HG03520 (cell line): ENCODE measurements at regions not wholly inside any gene's neighbourhood (a gene's known extent, or its start where the extent isn't known, plus 50 kb on each side); places are given as distances from the start of the nearest gene placed in this dataset.

ENCODE experiments used
- ATAC-seq: cut with Tn5 transposase; IDR thresholded peaks from one replicate; pipeline ENCODE4 v1.9.1; 2021; ENCODE audit warnings: mild to moderate bottlenecking, moderate library complexity; ENCODE audit not compliant: unreplicated experiment

- no peak for ATAC-seq
These were observed 56.2 kb upstream of the PEX5L start for GRCh38 chr3:180092889-180093288.

- no peak for ATAC-seq
These were observed 56.8 kb upstream of the PEX5L start for GRCh38 chr3:180093535-180093934.

- ATAC-seq: no peak
These were observed 60.9 kb upstream of the PEX5L start for GRCh38 chr3:180097626-180098025.

- no peak for ATAC-seq
These were observed 65.4 kb upstream of the PEX5L start for GRCh38 chr3:180102134-180102533.

GRCh38 chr3:180102604-180103003, 65.9 kb upstream of the PEX5L start:
- no peak for ATAC-seq

- no peak for ATAC-seq
These were observed 79.5 kb upstream of the PEX5L start for GRCh38 chr3:180116203-180116602.

- no peak for ATAC-seq
These were observed 79.9 kb upstream of the PEX5L start for GRCh38 chr3:180116658-180117057.

- no peak for ATAC-seq
These were observed 80.8 kb upstream of the PEX5L start for GRCh38 chr3:180117381-180118163.

- no peak for ATAC-seq
These were observed 82.8 kb upstream of the PEX5L start for GRCh38 chr3:180119567-180119966.

GRCh38 chr3:180123928-180124327, 87.2 kb upstream of the PEX5L start:
- ATAC-seq: no peak

GRCh38 chr3:180131169-180131568, 94.4 kb upstream of the PEX5L start:
- ATAC-seq: no peak

GRCh38 chr3:180135101-180135500, 98.4 kb upstream of the PEX5L start:
- no peak for ATAC-seq

- no peak for ATAC-seq
These were observed 102.1 kb upstream of the PEX5L start for GRCh38 chr3:180138871-180139270.

GRCh38 chr3:180142041-180142440, 105.3 kb upstream of the PEX5L start:
- no peak for ATAC-seq

- ATAC-seq: no peak
These were observed 105.7 kb upstream of the PEX5L start for GRCh38 chr3:180142472-180142871.

- ATAC-seq: no peak
These were observed 125.0 kb upstream of the PEX5L start for GRCh38 chr3:180161770-180162169.

- no peak for ATAC-seq
These were observed 138.8 kb upstream of the PEX5L start for GRCh38 chr3:180175572-180175971.

GRCh38 chr3:180176059-180176458, 139.3 kb upstream of the PEX5L start:
- no peak for ATAC-seq

GRCh38 chr3:180177255-180177654, 140.5 kb upstream of the PEX5L start:
- no peak for ATAC-seq

- ATAC-seq: no peak
These were observed 142.8 kb upstream of the PEX5L start for GRCh38 chr3:180179562-180179961.

- ATAC-seq: no peak
These were observed 144.1 kb upstream of the PEX5L start for GRCh38 chr3:180180795-180181194.

- no peak for ATAC-seq
These were observed 144.7 kb upstream of the PEX5L start for GRCh38 chr3:180181387-180181786.

- ATAC-seq: no peak
These were observed 146.6 kb upstream of the PEX5L start for GRCh38 chr3:180183346-180183745.
